ENCODE measurements at regions not wholly inside any gene's neighbourhood (a gene's known extent, or its start where the extent isn't known, plus 50 kb on each side); places are given as distances from the start of the nearest gene placed in this dataset.

DNA sequence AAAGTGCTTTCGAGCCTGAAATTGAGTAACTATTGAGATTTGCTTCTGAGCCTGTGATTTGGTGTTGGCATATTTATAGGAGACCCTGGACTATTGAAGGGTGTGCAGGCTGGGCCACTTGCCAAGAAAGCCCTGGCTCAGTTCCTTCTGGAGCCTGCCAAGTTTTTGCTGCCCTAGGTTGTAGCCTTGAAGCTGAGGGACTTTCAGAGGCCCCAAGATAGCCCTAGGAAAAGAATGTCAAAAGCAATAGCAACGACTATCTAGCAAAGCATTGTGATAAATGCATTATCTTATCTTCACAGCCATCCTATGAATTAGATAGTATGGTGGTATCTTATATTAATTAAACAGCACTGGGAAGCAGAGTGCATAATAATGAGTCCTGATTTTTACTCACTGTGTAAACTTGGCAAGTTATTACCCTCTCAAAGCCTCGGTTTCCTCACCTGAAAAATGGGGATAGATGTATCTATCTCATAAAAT is 473.7 kb upstream of the PODXL start:
- Histone ChIP-seq H3K9ac (ENCODE audit: low read depth, low read length) (no peak overlapping the region), H4K20me1 (ENCODE audit: insufficient read depth, low read length) (no peaks in the 10 kb centered on the region), H3K27ac (ENCODE audit: low read length) (no peak overlapping the region), H3K9me3 (ENCODE audit: insufficient read depth, low read length, severe bottlenecking) (no peaks in the 10 kb centered on the region), H2AFZ (ENCODE audit: low read depth, low read length) (no peak overlapping the region), H3K4me2 (ENCODE audit: insufficient read depth, low read length) (no peak overlapping the region), H3K4me1 (ENCODE audit: insufficient read depth, low read length) (no peaks in the 10 kb centered on the region), H3K36me3 (ENCODE audit: insufficient read depth, low read length) (no peaks in the 10 kb centered on the region), H3K4me3 (ENCODE audit: low read depth in 1 of 2, low read length in 2 of 2) (no peak overlapping the region), H3K79me2 (ENCODE audit: insufficient read depth, low read length) (no peaks in the 10 kb centered on the region), H3K27me3 (ENCODE audit: insufficient read depth, low read length, poor library complexity) (peaks cover 4% of the 10 kb centered on the region)
- ATAC-seq (ENCODE audit: insufficient read depth, low read depth) (no peak), DNase-seq (no peak)
- no peak for TF ChIP-seq EZH2 (IDR thresholded peaks at IDR 0.05; ENCODE audit: borderline replicate concordance, low read depth, low read length, severe bottlenecking)
- TF ChIP-seq, protein P1, sequence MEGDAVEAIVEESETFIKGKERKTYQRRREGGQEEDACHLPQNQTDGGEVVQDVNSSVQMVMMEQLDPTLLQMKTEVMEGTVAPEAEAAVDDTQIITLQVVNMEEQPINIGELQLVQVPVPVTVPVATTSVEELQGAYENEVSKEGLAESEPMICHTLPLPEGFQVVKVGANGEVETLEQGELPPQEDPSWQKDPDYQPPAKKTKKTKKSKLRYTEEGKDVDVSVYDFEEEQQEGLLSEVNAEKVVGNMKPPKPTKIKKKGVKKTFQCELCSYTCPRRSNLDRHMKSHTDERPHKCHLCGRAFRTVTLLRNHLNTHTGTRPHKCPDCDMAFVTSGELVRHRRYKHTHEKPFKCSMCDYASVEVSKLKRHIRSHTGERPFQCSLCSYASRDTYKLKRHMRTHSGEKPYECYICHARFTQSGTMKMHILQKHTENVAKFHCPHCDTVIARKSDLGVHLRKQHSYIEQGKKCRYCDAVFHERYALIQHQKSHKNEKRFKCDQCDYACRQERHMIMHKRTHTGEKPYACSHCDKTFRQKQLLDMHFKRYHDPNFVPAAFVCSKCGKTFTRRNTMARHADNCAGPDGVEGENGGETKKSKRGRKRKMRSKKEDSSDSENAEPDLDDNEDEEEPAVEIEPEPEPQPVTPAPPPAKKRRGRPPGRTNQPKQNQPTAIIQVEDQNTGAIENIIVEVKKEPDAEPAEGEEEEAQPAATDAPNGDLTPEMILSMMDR (IDR thresholded peaks at IDR 0.05; ENCODE audit: borderline replicate concordance, extremely low read depth, low read length, poor library complexity, severe bottlenecking), result no peak

DNA sequence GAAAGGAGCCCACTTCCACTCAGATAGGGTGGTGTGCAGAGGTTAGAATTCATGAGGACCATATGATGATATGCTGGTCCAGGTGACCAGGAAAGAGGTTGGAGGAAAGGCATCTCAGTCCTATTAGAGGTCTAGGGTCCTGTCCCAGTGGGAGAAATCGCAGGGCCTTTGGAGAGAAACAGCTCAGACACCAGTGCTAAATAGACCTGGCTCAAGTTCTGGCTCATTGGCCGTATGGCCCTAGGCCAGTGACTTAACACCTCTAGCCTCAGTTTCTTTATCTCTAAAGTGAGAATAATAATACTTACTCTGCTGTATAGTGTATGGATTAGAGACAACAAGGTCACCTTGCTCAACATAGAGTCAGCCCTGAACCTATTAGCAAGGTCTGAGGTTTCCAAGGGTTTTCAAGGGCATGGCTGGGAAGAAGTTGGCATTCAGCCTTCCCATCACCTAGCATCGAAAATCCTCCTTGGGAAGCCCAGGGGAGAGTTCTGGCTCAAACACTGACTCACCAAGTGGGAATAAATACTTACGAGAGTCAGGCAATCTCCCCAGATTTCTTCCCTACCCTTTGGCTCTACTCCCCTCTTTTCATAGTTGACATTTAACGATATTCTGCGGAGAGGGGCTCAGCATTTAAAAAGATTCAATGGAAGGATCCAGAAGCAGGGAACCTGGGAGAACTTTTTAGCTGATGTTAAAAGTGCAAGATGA is 473.1 kb upstream of the PODXL start:
- Histone ChIP-seq H4K20me1 (ENCODE audit: insufficient read depth, low read length) (no peaks in the 10 kb centered on the region), H3K9me3 (ENCODE audit: insufficient read depth, low read length, severe bottlenecking) (no peaks in the 10 kb centered on the region), H3K4me2 (ENCODE audit: insufficient read depth, low read length) (no peak overlapping the region), H3K36me3 (ENCODE audit: insufficient read depth, low read length) (no peaks in the 10 kb centered on the region), H3K4me1 (ENCODE audit: insufficient read depth, low read length) (no peaks in the 10 kb centered on the region), H3K4me3 (ENCODE audit: low read depth in 1 of 2, low read length in 2 of 2) (no peak overlapping the region), H3K79me2 (ENCODE audit: insufficient read depth, low read length) (no peaks in the 10 kb centered on the region), H2AFZ (ENCODE audit: low read depth, low read length) (no peak overlapping the region), H3K9ac (ENCODE audit: low read depth, low read length) (no peak overlapping the region), H3K27ac (ENCODE audit: low read length) (no peak overlapping the region), H3K27me3 (ENCODE audit: insufficient read depth, low read length, poor library complexity) (peaks cover 4% of the 10 kb centered on the region)
- ATAC-seq (ENCODE audit: insufficient read depth, low read depth) (no peak), DNase-seq (no peak)
- TF ChIP-seq EZH2 (IDR thresholded peaks at IDR 0.05; ENCODE audit: borderline replicate concordance, low read depth, low read length, severe bottlenecking), result no peak
- TF ChIP-seq, protein P1 (IDR thresholded peaks at IDR 0.05; ENCODE audit: borderline replicate concordance, extremely low read depth, low read length, poor library complexity, severe bottlenecking), result no peak

DNA sequence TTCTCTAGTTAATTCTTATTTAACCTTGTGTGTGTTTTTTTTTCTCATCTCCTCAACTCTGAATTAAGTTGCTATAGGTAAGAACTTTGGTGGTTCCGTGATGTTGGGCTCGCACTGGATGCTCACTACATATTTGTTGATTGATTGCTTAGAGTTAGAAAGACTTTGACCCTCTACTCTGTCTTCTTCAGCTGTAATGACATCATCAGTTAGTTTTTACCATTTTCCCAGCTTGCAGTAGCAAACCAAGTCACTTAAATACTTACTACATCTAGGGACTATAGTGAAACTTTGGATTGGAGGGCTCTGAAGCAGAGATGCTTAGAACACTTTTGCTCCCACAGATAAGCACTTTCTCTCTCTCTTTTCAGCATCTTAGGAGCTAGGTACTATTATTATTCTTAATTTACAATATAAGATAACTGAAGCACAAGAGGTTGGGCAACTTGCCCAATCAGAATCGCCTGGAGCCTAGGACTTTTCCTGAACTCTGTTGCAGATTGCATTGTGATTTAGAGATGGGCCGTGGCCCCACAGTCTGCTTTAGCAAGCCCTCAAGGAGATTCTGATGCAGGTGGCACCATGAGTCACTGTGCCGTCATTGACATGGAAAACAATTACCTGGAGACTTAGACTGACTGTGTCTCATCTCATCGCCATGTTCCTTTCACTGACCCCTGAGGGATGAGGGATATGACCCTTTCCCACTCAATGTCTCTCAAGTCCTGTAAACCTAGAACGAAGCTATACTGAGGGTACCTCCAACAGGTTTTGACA is 471.9 kb upstream of the PODXL start:
- Histone ChIP-seq H3K36me3 (ENCODE audit: insufficient read depth, low read length) (no peaks in the 10 kb centered on the region), H3K4me2 (ENCODE audit: insufficient read depth, low read length) (no peak overlapping the region), H4K20me1 (ENCODE audit: insufficient read depth, low read length) (no peaks in the 10 kb centered on the region), H3K27me3 (ENCODE audit: insufficient read depth, low read length, poor library complexity) (peaks cover 4% of the 10 kb centered on the region), H3K9ac (ENCODE audit: low read depth, low read length) (no peak overlapping the region), H3K79me2 (ENCODE audit: insufficient read depth, low read length) (no peaks in the 10 kb centered on the region), H3K9me3 (ENCODE audit: insufficient read depth, low read length, severe bottlenecking) (no peaks in the 10 kb centered on the region), H3K4me1 (ENCODE audit: insufficient read depth, low read length) (no peaks in the 10 kb centered on the region), H2AFZ (ENCODE audit: low read depth, low read length) (no peak overlapping the region), H3K4me3 (ENCODE audit: low read depth in 1 of 2, low read length in 2 of 2) (no peak overlapping the region), H3K27ac (ENCODE audit: low read length) (no peak overlapping the region)
- TF ChIP-seq, protein P1 (IDR thresholded peaks at IDR 0.05; ENCODE audit: borderline replicate concordance, extremely low read depth, low read length, poor library complexity, severe bottlenecking), result no peak
- no peak for TF ChIP-seq EZH2 (IDR thresholded peaks at IDR 0.05; ENCODE audit: borderline replicate concordance, low read depth, low read length, severe bottlenecking)
- ATAC-seq (ENCODE audit: insufficient read depth, low read depth) (no peak), DNase-seq (no peak)
